ENCODE measurements at regions not wholly inside any gene's neighbourhood (a gene's known extent, or its start where the extent isn't known, plus 50 kb on each side); places are given as distances from the start of the nearest gene placed in this dataset.

GRCh38 chr2:51465326-51465725, 433.4 kb upstream of the NRXN1 start:
- Histone ChIP-seq H3K27ac (ENCODE audit: low read depth, low read length) (no peak overlapping the region), H3K9me3 (ENCODE audit: control insufficient read depth, insufficient read depth, low read length) (no peaks in the 10 kb centered on the region), H3K36me3 (ENCODE audit: control insufficient read depth, insufficient read depth, low read length) (no peaks in the 10 kb centered on the region), H3K27me3 (ENCODE audit: control insufficient read depth, insufficient read depth, low read length) (no peaks in the 10 kb centered on the region), H3K4me3 (ENCODE audit: low read depth, low read length) (no peak overlapping the region), H3K4me1 (ENCODE audit: control insufficient read depth, insufficient read depth, low read length) (no peaks in the 10 kb centered on the region)
- peak in 1 of 6 donors; percentile 52 for DNase-seq (ENCODE audit: low read depth in 4 of 6, low spot score in 6 of 6)
- WGBS (ENCODE audit: insufficient coverage) = 72% methylated on average over 2 of the region's 4 CpGs

GRCh38 chr2:51454177-51454576, 422.2 kb upstream of the NRXN1 start:
- Histone ChIP-seq H3K4me1 (ENCODE audit: control insufficient read depth, insufficient read depth, low read length) (no peaks in the 10 kb centered on the region), H3K4me3 (ENCODE audit: low read depth, low read length) (no peak overlapping the region), H3K27ac (ENCODE audit: low read depth, low read length) (no peak overlapping the region), H3K36me3 (ENCODE audit: control insufficient read depth, insufficient read depth, low read length) (no peaks in the 10 kb centered on the region), H3K9me3 (ENCODE audit: control insufficient read depth, insufficient read depth, low read length) (peaks cover 4% of the 10 kb centered on the region), H3K27me3 (ENCODE audit: control insufficient read depth, insufficient read depth, low read length) (no peaks in the 10 kb centered on the region)
- 93% methylated on average over 2 of the region's 4 CpGs for WGBS (ENCODE audit: insufficient coverage)
- no peak for DNase-seq (ENCODE audit: low read depth in 4 of 6, low spot score in 6 of 6)

GRCh38 chr2:51448911-51449310, 417.0 kb upstream of the NRXN1 start:
- H3K27ac ChIP-seq (ENCODE audit: low read depth, low read length) = no peak overlapping the region
- H3K4me3 ChIP-seq (ENCODE audit: low read depth, low read length) = no peak overlapping the region
- H3K4me1 ChIP-seq (ENCODE audit: control insufficient read depth, insufficient read depth, low read length) = no peaks in the 10 kb centered on the region
- no peak for DNase-seq (ENCODE audit: low read depth in 4 of 6, low spot score in 6 of 6)
- no peaks in the 10 kb centered on the region for H3K36me3 ChIP-seq (ENCODE audit: control insufficient read depth, insufficient read depth, low read length)
- H3K9me3 ChIP-seq (ENCODE audit: control insufficient read depth, insufficient read depth, low read length) = peaks cover 4% of the 10 kb centered on the region
- H3K27me3 ChIP-seq (ENCODE audit: control insufficient read depth, insufficient read depth, low read length) = no peaks in the 10 kb centered on the region

- Histone ChIP-seq H3K27me3 (ENCODE audit: control insufficient read depth, insufficient read depth, low read length) (no peaks in the 10 kb centered on the region), H3K9me3 (ENCODE audit: control insufficient read depth, insufficient read depth, low read length) (no peaks in the 10 kb centered on the region), H3K36me3 (ENCODE audit: control insufficient read depth, insufficient read depth, low read length) (no peaks in the 10 kb centered on the region), H3K4me3 (ENCODE audit: low read depth, low read length) (no peak overlapping the region), H3K27ac (ENCODE audit: low read depth, low read length) (no peak overlapping the region), H3K4me1 (ENCODE audit: control insufficient read depth, insufficient read depth, low read length) (no peaks in the 10 kb centered on the region)
- 60% methylated on average over 1 of the region's 8 CpGs for WGBS (ENCODE audit: insufficient coverage)
- no peak for DNase-seq (ENCODE audit: low read depth in 4 of 6, low spot score in 6 of 6)
These were observed 409.9 kb upstream of the NRXN1 start for GRCh38 chr2:51441786-51442185.

GRCh38 chr2:51424418-51424817, 392.5 kb upstream of the NRXN1 start:
- no peak for DNase-seq (ENCODE audit: low read depth in 4 of 6, low spot score in 6 of 6)
- 89% methylated on average over 2 of the region's 2 CpGs for WGBS (ENCODE audit: insufficient coverage)
- H3K27ac ChIP-seq (ENCODE audit: low read depth, low read length) = no peak overlapping the region

GRCh38 chr2:51420511-51420910, 388.6 kb upstream of the NRXN1 start:
- no peak overlapping the region for H3K27ac ChIP-seq (ENCODE audit: low read depth, low read length)
- no peaks in the 10 kb centered on the region for H3K36me3 ChIP-seq (ENCODE audit: control insufficient read depth, insufficient read depth, low read length)
- WGBS (ENCODE audit: insufficient coverage) = 67% methylated on average over 1 of the region's 3 CpGs
- H3K4me3 ChIP-seq (ENCODE audit: low read depth, low read length) = no peak overlapping the region
- DNase-seq (ENCODE audit: low read depth in 4 of 6, low spot score in 6 of 6) = no peak
- H3K9me3 ChIP-seq (ENCODE audit: control insufficient read depth, insufficient read depth, low read length) = peaks cover 4% of the 10 kb centered on the region
- no peaks in the 10 kb centered on the region for H3K4me1 ChIP-seq (ENCODE audit: control insufficient read depth, insufficient read depth, low read length)
- no peaks in the 10 kb centered on the region for H3K27me3 ChIP-seq (ENCODE audit: control insufficient read depth, insufficient read depth, low read length)

More at GRCh38 chr2:51424418-51424817, 392.5 kb upstream of the NRXN1 start:
- peaks cover 4% of the 10 kb centered on the region for H3K9me3 ChIP-seq (ENCODE audit: control insufficient read depth, insufficient read depth, low read length)
- no peaks in the 10 kb centered on the region for H3K27me3 ChIP-seq (ENCODE audit: control insufficient read depth, insufficient read depth, low read length)
- H3K4me3 ChIP-seq (ENCODE audit: low read depth, low read length) = no peak overlapping the region
- H3K36me3 ChIP-seq (ENCODE audit: control insufficient read depth, insufficient read depth, low read length) = no peaks in the 10 kb centered on the region
- no peaks in the 10 kb centered on the region for H3K4me1 ChIP-seq (ENCODE audit: control insufficient read depth, insufficient read depth, low read length)

GRCh38 chr2:51413726-51414125, 381.8 kb upstream of the NRXN1 start:
- Histone ChIP-seq H3K4me3 (ENCODE audit: low read depth, low read length) (no peak overlapping the region), H3K27me3 (ENCODE audit: control insufficient read depth, insufficient read depth, low read length) (no peaks in the 10 kb centered on the region), H3K36me3 (ENCODE audit: control insufficient read depth, insufficient read depth, low read length) (no peaks in the 10 kb centered on the region), H3K4me1 (ENCODE audit: control insufficient read depth, insufficient read depth, low read length) (no peaks in the 10 kb centered on the region), H3K27ac (ENCODE audit: low read depth, low read length) (no peak overlapping the region), H3K9me3 (ENCODE audit: control insufficient read depth, insufficient read depth, low read length) (no peaks in the 10 kb centered on the region)
- DNase-seq (ENCODE audit: low read depth in 4 of 6, low spot score in 6 of 6) = no peak
- no CpG with 5 or more reads among the region's 1 CpG for WGBS (ENCODE audit: insufficient coverage)

GRCh38 chr2:51410331-51410730, 378.4 kb upstream of the NRXN1 start:
- H3K36me3 ChIP-seq (ENCODE audit: control insufficient read depth, insufficient read depth, low read length) = no peaks in the 10 kb centered on the region
- no peak overlapping the region for H3K27ac ChIP-seq (ENCODE audit: low read depth, low read length)
- H3K4me3 ChIP-seq (ENCODE audit: low read depth, low read length) = no peak overlapping the region
- peak in 2 of 6 donors; percentile 28 to 54 for DNase-seq (ENCODE audit: low read depth in 4 of 6, low spot score in 6 of 6)
- no CpG with 5 or more reads among the region's 3 CpGs for WGBS (ENCODE audit: insufficient coverage)
- no peaks in the 10 kb centered on the region for H3K9me3 ChIP-seq (ENCODE audit: control insufficient read depth, insufficient read depth, low read length)
- H3K27me3 ChIP-seq (ENCODE audit: control insufficient read depth, insufficient read depth, low read length) = no peaks in the 10 kb centered on the region
- H3K4me1 ChIP-seq (ENCODE audit: control insufficient read depth, insufficient read depth, low read length) = no peaks in the 10 kb centered on the region

GRCh38 chr2:51409920-51410319, 378.0 kb upstream of the NRXN1 start:
- no CpG with 5 or more reads among the region's 1 CpG for WGBS (ENCODE audit: insufficient coverage)
- Histone ChIP-seq H3K27ac (ENCODE audit: low read depth, low read length) (no peak overlapping the region), H3K9me3 (ENCODE audit: control insufficient read depth, insufficient read depth, low read length) (no peaks in the 10 kb centered on the region), H3K36me3 (ENCODE audit: control insufficient read depth, insufficient read depth, low read length) (no peaks in the 10 kb centered on the region), H3K4me3 (ENCODE audit: low read depth, low read length) (no peak overlapping the region), H3K4me1 (ENCODE audit: control insufficient read depth, insufficient read depth, low read length) (no peaks in the 10 kb centered on the region), H3K27me3 (ENCODE audit: control insufficient read depth, insufficient read depth, low read length) (no peaks in the 10 kb centered on the region)
- no peak for DNase-seq (ENCODE audit: low read depth in 4 of 6, low spot score in 6 of 6)

- H3K27ac ChIP-seq (ENCODE audit: low read depth, low read length) = no peak overlapping the region
- 100% methylated on average over 3 of the region's 3 CpGs for WGBS (ENCODE audit: insufficient coverage)
- H3K9me3 ChIP-seq (ENCODE audit: control insufficient read depth, insufficient read depth, low read length) = no peaks in the 10 kb centered on the region
- H3K27me3 ChIP-seq (ENCODE audit: control insufficient read depth, insufficient read depth, low read length) = no peaks in the 10 kb centered on the region
- H3K4me3 ChIP-seq (ENCODE audit: low read depth, low read length) = no peak overlapping the region
- DNase-seq (ENCODE audit: low read depth in 4 of 6, low spot score in 6 of 6) = peak in 1 of 6 donors; percentile 57
- H3K4me1 ChIP-seq (ENCODE audit: control insufficient read depth, insufficient read depth, low read length) = no peaks in the 10 kb centered on the region
- no peaks in the 10 kb centered on the region for H3K36me3 ChIP-seq (ENCODE audit: control insufficient read depth, insufficient read depth, low read length)
These were observed 372.3 kb upstream of the NRXN1 start for GRCh38 chr2:51404226-51404625.
